GM12892 (cell line): ENCODE measurements at regions not wholly inside any gene's neighbourhood (a gene's known extent, or its start where the extent isn't known, plus 50 kb on each side); places are given as distances from the start of the nearest gene placed in this dataset.

Experiments
- POLR2A ChIP-seq: IDR thresholded peaks from 2 replicates; pipeline ENCODE4 v1.6.1; 2011; ENCODE audit warnings: low read depth, low read length, control low read depth
- TAF1 ChIP-seq: IDR thresholded peaks from 2 replicates; pipeline ENCODE4 v1.6.1; 2011; ENCODE audit warnings: low read depth, mild to moderate bottlenecking, control low read depth, low read length, borderline replicate concordance

GRCh38 chr2:16050908-16051489 lies 110.6 kb downstream of the MYCN start:
- no peak for TF ChIP-seq POLR2A
- TF ChIP-seq TAF1, result no peak
